HG03280 (cell line): ENCODE measurements at regions not wholly inside any gene's neighbourhood (a gene's known extent, or its start where the extent isn't known, plus 50 kb on each side); places are given as distances from the start of the nearest gene placed in this dataset.
"Not testable (repeated sequence)": the region's sequence is repeated elsewhere in the genome, so short reads cannot be mapped to it uniquely, and the experiment has no call there.

Experiments
- ATAC-seq: cut with Tn5 transposase; IDR thresholded peaks from one replicate; pipeline ENCODE4 v1.9.1; 2021; ENCODE audit warnings: mild to moderate bottlenecking, moderate library complexity; ENCODE audit not compliant: unreplicated experiment

DNA sequence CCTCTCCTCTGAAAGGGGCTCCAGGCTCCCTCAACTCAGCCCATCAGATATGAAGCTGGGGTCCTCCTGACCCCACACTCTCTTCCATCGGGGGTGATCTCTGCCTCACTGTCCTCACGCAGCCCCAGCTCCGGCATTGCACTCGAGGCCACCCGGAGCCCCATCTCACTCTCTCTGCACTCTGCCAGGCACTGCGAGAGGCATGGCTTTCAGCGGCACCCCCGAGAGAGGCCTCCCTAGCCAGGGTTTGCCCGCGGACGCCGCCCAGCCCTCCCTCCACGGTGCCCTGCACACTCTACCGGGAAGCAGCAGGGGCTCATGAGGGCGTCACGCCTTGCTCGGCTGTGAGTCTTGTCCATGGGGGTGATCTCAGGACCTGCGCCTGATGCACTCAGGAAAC lies 436.2 kb downstream of the BRD1 start:
- no peak for ATAC-seq

GRCh38 chr22:49390954-49391353 lies 436.7 kb downstream of the BRD1 start:
- ATAC-seq = no peak

GRCh38 chr22:49383909-49384308 lies 443.8 kb downstream of the BRD1 start:
- not testable (repeated sequence) for ATAC-seq

GRCh38 chr22:49382451-49382735 lies 445.3 kb downstream of the BRD1 start:
- ATAC-seq = no peak

DNA sequence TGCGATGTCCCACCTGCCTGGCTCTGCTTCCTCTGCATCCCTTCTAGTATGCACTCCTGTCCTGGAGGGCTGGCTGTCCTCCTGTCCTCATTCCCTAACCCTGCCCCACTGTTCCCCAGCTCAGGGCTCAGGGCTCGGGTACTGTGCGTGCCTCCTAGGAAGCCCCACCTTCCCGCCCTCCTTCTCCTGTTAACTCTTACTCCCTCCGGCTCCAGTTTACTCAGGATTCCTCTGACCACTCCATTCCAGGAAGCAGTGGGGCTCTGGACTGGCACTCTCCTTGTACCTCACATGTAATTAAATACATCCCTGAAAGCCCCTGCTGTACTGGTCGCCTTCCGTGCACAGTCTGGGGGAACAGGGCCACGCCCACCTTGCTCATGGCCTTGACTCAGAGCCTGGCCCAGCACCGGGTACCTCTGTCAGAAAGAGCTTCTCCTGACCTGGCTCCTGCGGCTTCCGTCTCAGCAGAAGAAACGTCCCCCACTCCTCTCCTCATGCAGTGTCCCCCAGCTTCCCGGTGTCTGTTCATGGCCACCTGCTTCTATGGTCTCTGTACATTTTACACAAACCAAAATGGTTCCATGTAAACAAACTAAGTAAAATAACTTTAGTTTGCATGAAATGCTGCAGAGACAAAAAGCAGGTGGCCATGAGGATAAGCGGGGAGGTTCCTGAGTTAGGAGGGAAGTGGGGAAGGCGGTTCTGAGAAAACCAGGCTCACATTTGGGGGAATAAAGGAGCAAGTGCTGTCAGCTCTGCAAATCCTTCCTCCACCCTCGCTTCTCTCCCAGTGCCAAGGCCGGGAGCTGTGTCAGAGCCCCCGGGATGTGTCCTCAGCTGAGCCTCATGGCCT lies 445.9 kb downstream of the BRD1 start:
- ATAC-seq = no peak

DNA sequence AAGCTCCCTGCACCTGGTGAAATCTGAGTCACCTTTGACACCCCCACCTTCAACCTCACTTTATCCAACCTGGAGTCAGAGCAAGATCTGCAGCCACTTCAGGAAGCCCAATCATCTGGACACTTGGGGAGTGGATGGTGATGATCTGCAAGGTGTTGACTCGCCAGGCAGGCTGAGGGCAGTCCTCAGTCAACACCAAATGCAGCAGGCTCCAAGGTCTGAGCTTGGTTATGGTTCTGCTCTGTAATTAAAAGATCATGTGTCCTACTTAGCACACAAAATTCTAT lies 446.9 kb downstream of the BRD1 start:
- no peak for ATAC-seq

- ATAC-seq = no peak
Measured at GRCh38 chr22:49380095-49380827, 447.4 kb downstream of the BRD1 start.

DNA sequence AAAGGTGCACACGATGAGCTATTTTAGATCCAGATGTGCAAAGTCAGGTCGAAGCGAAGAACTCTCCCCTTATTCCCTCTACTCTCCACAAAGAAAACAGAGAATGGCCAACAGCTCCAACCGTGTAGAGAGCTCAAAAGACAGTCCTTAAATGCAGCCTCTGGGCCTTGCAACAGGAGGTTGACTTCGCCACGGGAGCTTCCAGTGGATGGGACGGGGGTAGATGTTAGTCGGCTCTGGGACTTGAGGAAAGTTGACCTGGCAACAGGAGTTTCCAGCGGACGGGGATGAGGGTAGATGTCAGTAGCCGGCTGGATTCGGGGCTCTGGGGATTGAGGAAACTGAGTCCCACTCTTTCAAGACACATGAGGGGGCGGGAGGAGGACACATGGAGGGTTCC lies 450.4 kb downstream of the BRD1 start:
- ATAC-seq = no peak

- ATAC-seq = no peak
Measured at GRCh38 chr22:49373801-49374226, 453.9 kb downstream of the BRD1 start.

- no peak for ATAC-seq
Measured at GRCh38 chr22:49373289-49373666, 454.4 kb downstream of the BRD1 start.

GRCh38 chr22:49372530-49373288 lies 455.0 kb downstream of the BRD1 start:
- no peak for ATAC-seq

- no peak for ATAC-seq
Measured at GRCh38 chr22:49372111-49372529, 455.6 kb downstream of the BRD1 start.

DNA sequence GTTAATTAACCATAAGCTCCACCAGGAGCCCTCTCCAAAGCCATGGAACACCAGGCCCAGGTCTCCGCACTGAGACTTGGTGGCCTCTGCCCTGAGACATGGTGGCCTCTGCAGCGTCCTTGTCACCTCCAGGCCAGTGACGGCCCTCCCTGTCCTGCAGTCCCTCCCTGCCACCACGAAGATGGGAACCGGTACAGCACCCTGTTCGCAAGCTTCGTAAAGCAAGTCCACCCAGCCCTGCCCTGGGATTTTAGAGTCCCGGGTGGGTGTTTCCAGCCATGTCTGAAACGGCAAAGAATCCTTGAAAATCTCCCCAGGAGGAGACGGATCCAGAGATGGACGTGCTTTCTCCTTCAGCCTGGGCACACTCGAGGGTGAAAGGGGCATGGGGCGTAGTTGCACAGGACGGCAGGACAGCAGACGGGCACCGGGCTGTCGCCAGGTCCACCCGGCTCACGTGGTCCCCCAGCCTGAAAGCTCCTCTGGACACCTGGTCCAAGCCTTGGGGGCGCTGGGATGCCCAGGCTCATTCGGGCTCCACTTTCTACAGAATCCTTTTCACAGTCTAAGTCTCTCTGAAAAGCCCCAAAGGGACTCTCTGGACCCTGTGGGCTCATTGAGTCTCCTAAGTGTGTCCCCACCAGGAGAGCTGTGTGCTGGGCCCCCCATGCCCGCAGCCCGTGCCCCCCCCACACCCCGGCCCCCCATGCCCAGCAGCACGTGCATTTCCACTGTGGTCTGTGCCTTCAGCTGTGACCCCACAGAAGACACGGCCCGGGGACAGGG lies 456.2 kb downstream of the BRD1 start:
- ATAC-seq = no peak

DNA sequence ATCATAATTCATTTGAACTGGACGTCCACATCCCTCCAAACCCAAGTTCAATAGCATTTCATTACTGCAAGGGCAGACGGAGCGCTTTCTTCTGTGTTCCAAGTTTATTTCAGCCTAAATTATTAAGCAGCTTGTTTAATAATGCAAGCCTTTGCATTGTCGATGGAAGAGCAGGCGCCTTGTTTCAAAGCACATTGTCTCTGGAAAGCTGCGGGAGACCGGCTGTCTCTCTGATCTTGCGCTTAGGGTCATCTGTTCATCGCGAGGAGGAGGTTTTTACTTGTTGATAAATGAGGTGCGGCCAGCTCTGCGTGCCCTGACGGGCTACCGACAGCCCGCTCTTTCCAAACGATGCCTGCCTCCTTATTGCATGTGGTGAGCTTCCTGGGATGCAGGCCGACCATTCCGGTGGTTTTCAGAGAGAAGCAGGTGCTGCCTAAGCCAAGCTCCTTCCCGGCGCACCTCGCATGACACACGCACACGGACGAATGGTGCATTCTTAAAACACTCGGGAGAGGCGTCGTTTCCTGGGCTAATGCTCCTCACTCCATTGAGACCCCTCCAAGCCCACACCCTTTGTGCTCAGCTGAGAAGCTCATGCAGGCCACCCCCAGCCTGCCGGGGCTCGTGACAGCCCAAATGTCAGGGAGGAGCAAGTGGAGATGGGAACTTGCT lies 456.9 kb downstream of the BRD1 start:
- ATAC-seq = no peak

GRCh38 chr22:49369726-49370626 lies 457.7 kb downstream of the BRD1 start:
- ATAC-seq = no peak

DNA sequence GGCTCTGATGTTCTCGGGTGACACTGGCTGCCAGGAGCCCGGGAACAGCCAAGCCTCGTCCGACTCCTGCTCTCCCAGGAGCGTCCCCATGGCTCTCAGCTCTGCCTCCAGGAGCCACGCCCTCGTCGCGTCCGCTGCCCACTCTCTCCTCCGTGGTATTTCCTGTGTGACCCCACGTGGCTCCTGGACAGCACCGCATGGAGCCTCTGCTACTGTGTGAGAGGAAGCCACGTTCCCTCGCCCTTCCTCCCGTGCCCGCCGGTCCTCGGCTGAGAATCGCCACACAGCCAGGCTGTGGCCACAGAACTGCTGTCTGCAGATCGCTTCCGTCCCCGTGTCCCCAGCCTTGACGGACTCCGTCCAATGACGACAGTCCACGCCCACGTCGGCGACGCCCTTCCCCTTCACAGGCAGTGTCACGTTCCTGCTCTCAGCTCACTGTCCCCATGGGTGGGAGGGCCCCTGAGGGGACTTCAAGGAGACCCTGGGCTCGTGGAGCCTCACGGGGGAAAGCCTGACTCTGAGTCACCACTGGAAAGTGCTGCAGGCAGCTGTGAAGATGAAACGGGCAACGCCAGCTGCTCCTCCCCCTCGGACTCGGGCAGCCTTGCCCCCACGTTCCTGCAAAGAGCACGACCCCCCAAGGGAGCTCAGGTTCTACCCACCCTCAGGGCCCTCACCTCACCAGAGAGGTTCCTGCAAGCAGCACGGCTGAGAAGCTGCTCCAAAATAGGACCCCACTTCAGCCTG lies 458.5 kb downstream of the BRD1 start:
- no peak for ATAC-seq

DNA sequence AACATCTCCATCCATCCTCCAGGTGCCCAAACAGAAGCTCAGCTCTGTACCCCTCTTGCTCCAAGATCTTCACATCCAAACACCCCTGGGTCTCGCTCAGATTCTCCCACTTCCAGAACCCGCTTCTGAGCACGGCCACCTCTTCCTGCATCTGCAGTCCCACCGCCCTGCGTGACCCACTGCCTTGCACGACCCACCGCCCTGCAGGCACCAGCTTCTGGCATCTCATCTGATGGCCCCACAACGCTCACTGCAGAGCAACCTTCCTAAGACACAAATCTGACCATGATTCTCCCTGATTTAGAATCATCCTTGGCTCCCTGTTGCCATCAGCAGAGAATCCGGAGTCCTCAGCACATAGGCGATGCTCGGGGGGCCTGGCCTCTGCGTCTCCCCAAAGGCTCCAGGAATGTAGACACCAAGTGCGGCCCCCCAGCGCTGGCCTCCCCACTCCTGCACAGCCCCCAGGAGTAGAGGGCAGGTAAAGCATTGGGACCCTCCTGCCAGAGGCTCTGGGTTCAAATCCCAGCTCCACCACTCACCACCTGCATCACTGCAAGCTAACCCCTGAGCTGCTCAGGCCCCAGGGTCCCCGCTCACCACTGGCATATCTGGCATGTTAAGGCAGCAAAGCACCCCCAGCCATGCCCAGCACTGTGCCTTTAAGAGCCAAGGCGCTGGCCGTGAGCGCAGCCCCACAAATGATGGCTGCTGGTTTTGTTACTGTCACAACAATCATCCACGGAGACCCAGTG lies 459.3 kb downstream of the BRD1 start:
- ATAC-seq = no peak

DNA sequence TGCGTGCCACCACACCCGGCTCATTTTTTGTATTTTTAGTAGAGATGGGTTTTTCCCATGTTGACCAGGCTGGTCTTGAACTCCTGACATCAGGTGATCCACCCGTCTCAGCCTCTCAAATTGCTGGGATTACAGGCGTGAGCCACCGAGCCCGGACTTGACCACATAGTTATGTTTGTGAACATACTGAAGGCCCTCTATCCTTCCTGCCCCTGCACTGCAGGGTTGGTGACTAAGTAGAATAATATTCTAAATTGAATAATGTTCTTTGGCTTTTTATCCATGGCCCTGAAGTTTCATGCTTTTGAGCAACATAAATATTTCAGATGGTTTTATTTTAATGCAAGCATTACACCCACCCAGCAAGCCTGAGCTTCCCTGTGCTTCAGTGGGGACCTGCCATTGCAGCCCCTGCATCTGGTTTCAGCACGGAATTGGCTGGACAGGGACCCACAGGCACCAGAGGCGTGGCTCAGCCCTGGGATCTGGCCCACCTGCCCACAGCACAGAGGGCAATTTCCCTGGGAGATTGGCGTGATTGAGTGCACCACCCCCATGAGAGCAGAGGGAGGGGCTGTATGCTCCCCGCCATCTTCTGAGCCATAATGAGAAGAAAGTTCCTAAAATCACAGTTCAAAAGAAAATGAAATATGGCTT lies 460.5 kb downstream of the BRD1 start:
- ATAC-seq = no peak
